IMR-90 (cell line): ENCODE measurements at regions not wholly inside any gene's neighbourhood (a gene's known extent, or its start where the extent isn't known, plus 50 kb on each side); places are given as distances from the start of the nearest gene placed in this dataset.

Experiments used
- ATAC-seq: fragments of 200-7000 bp; cut with Tn5 transposase; 2 replicates; pipeline ENCODE4 v1.9.1; 2020; ENCODE audit warnings: low read depth, mild to moderate bottlenecking, moderate library complexity
- BruUV-seq: library from RNA; stranded (reverse); fragments of 400-500 nt; replicated peaks from 2 replicates; lab custom pipeline; 2021; lab: Mats Ljungman, UMichigan
- CTCF ChIA-PET: fragments of 300-600 bp; formaldehyde crosslinking; extraction: SDS; loops from one replicate; lab custom pipeline; 2021; ENCODE audit warnings: antibody characterized with exemption; lab: Yijun Ruan, JAX
- POLR2A ChIA-PET: fragments of 300-600 bp; sonication (Branson Sonifier 250); formaldehyde crosslinking; loops from one replicate; lab custom pipeline; 2022; ENCODE audit warnings: antibody characterized with exemption; ENCODE audit not compliant: unreplicated experiment; lab: Charles Lee
- DNase-seq: peaks from one replicate; pipeline ENCODE4 v3.0.0; 2013
- H2AFZ ChIP-seq: replicated peaks from 2 replicates; pipeline ENCODE3; 2013; ENCODE audit warnings: low read length, mild to moderate bottlenecking; ENCODE audit not compliant: poor library complexity
- H2AK5ac ChIP-seq: 2 replicates; pipeline ENCODE4 v1.6.1; 2013; ENCODE audit warnings: low read depth, low read length, inconsistent platforms
- H2AK9ac ChIP-seq: replicated peaks from 2 replicates; pipeline ENCODE3; 2013; ENCODE audit warnings: mild to moderate bottlenecking, low read depth, low read length, moderate library complexity; ENCODE audit not compliant: poor library complexity
- H2BK120ac ChIP-seq: 2 replicates; pipeline ENCODE4 v1.6.1; 2013; ENCODE audit warnings: low read depth, low read length, inconsistent platforms
- H2BK15ac ChIP-seq: 3 replicates; pipeline ENCODE4 v1.6.1; 2013; ENCODE audit warnings: low read depth, low read length, inconsistent platforms
- H2BK20ac ChIP-seq: 2 replicates; pipeline ENCODE4 v1.6.1; 2013; ENCODE audit warnings: low read depth, mild to moderate bottlenecking, inconsistent platforms, low read length, moderate library complexity
- H2BK5ac ChIP-seq: 2 replicates; pipeline ENCODE4 v1.6.1; 2013; ENCODE audit warnings: mild to moderate bottlenecking, low read depth, low read length, inconsistent platforms; ENCODE audit not compliant: poor library complexity, severe bottlenecking
- H3K14ac ChIP-seq: replicated peaks from 2 replicates; pipeline ENCODE4 v1.6.1; 2013; ENCODE audit warnings: low read depth, low read length, inconsistent platforms
- H3K18ac ChIP-seq: 2 replicates; pipeline ENCODE4 v1.6.1; 2013; ENCODE audit warnings: low read depth, low read length, control low read depth
- H3K23ac ChIP-seq: 2 replicates; pipeline ENCODE4 v1.6.1; 2013; ENCODE audit warnings: low read depth, low read length, inconsistent platforms
- H3K27ac ChIP-seq: 2 replicates; pipeline ENCODE4 v1.5.1; 2013; ENCODE audit warnings: mild to moderate bottlenecking, control low read depth, low read length; ENCODE audit not compliant: insufficient read depth
- H3K27me3 ChIP-seq: 2 replicates; pipeline ENCODE4 v1.6.1; 2013; ENCODE audit warnings: low read length; ENCODE audit not compliant: control insufficient read depth, insufficient read depth
- H3K36me3 ChIP-seq: 2 replicates; pipeline ENCODE4 v1.6.1; 2013; ENCODE audit warnings: low read length, mixed read lengths; ENCODE audit not compliant: control insufficient read depth, insufficient read depth
- H3K4ac ChIP-seq: 2 replicates; pipeline ENCODE4 v1.6.1; 2013; ENCODE audit warnings: low read depth, low read length, inconsistent platforms
- H3K4me1 ChIP-seq: 2 replicates; pipeline ENCODE4 v1.6.1; 2013; ENCODE audit warnings: low read length, mixed read lengths; ENCODE audit not compliant: control insufficient read depth, insufficient read depth
- H3K4me2 ChIP-seq: 2 replicates; pipeline ENCODE4 v1.6.1; 2013; ENCODE audit warnings: low read depth, mild to moderate bottlenecking, control low read depth, low read length, moderate library complexity
- H3K4me3 ChIP-seq: 2 replicates; pipeline ENCODE4 v1.5.1; 2013; ENCODE audit warnings: low read depth, mild to moderate bottlenecking, control low read depth, low read length, moderate library complexity; ENCODE audit not compliant: insufficient read depth
- H3K56ac ChIP-seq: 2 replicates; pipeline ENCODE4 v1.6.1; 2013; ENCODE audit warnings: low read length, inconsistent platforms; ENCODE audit not compliant: insufficient read depth; ENCODE audit errors: extremely low read depth
- H3K79me1 ChIP-seq, 2 experiments: 2 replicates each; pipeline ENCODE4 v1.6.1; 2013; ENCODE audit warnings: low read length in 2 of 2, inconsistent platforms in 1 of 2, low read depth in 1 of 2
- H3K9ac ChIP-seq: 2 replicates; pipeline ENCODE4 v1.6.1; 2013; ENCODE audit warnings: low read depth, low read length, control low read depth
- H3K9me1 ChIP-seq: 2 replicates; pipeline ENCODE4 v1.6.1; 2013; ENCODE audit warnings: low read length, inconsistent platforms; ENCODE audit not compliant: insufficient read depth
- H3K9me3 ChIP-seq: 2 replicates; pipeline ENCODE4 v1.6.1; 2013; ENCODE audit warnings: low read length; ENCODE audit not compliant: control insufficient read depth, insufficient read depth
- H4K20me1 ChIP-seq: 2 replicates; pipeline ENCODE4 v1.6.1; 2013; ENCODE audit warnings: low read length, inconsistent platforms; ENCODE audit not compliant: insufficient read depth
- H4K5ac ChIP-seq: 2 replicates; pipeline ENCODE4 v1.6.1; 2013; ENCODE audit warnings: mild to moderate bottlenecking, low read depth, low read length, control low read depth
- H4K8ac ChIP-seq, 2 experiments: 2 replicates each; pipeline ENCODE4 v1.6.1; 2013; ENCODE audit warnings: low read depth in 2 of 2, low read length in 2 of 2, control low read depth in 1 of 2, inconsistent platforms in 1 of 2
- H4K91ac ChIP-seq: 2 replicates; pipeline ENCODE4 v1.6.1; 2013; ENCODE audit warnings: low read depth, low read length, inconsistent platforms; ENCODE audit not compliant: insufficient read depth
- CEBPB ChIP-seq: IDR thresholded peaks from 2 replicates; pipeline ENCODE4 v1.6.1; 2012; ENCODE audit warnings: low read depth, low read length, improper control_type of control experiment
- MAFK ChIP-seq: IDR thresholded peaks from 2 replicates; pipeline ENCODE4 v1.6.1; 2012; ENCODE audit warnings: low read depth, low read length, improper control_type of control experiment
- whole genome bisulfite sequencing, 2 experiments: methylation state at CpG; one replicate each; pipeline versions ENCODE4 v1.1.5 to v1.1.7; 2013; ENCODE audit warnings: missing lambda C conversion rate in 2 of 2; ENCODE audit not compliant: insufficient read length in 1 of 2; ENCODE audit errors: extremely low coverage in 2 of 2; 5-methylcytosine and 5-hydroxymethylcytosine counted together
- dilution Hi-C: fragments of 300-500 bp; cut with HindIII; formaldehyde crosslinking; loops from one replicate; pipeline ENCODE4 v1.14.3; 2018; ENCODE audit warnings: low sequenced_read_pairs; ENCODE audit not compliant: unreplicated experiment
- in situ Hi-C: fragments of 300-500 bp; cut with MboI; formaldehyde crosslinking; loops from 3 replicates; pipeline ENCODE4 v1.14.3; 2019; ENCODE audit warnings: low sequenced_read_pairs, inconsistent platforms, mixed read lengths
- intact Hi-C: fragments of 100-400 bp; cut with micrococcal nuclease; formaldehyde crosslinking; loops from 2 replicates; pipeline ENCODE4 v1.10.0; 2022

DNA sequence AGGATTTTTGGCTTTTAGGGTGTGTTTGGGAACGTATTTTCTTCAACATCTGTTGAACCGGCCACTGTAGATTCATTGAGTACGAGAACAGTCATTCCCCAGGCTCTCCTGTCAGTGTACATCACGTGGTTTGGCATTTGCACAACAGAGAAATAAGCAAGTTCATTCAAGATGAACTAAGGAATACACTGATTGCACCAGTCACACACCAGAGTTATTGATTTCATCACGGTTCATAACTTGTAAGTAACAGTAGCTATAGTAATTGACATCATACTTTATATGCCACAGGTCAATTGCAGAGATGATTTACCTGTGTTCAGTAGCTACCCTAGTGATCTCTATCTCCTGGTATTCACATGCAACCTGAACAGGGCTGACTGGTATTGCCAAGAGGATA, 90.7 kb upstream of the ETS2 start:
- Histone ChIP-seq H3K9me3 (no peaks in the 10 kb centered on the region), H4K91ac (no peak overlapping the region), H2BK120ac (no peak overlapping the region), H2BK20ac (no peak overlapping the region), H3K27me3 (peaks cover 45% of the 10 kb centered on the region), H2BK15ac (no peak overlapping the region), H3K56ac (no peak overlapping the region), H2BK5ac (no peak overlapping the region), H2AK9ac (no peak overlapping the region), H3K14ac (no peak overlapping the region), H3K18ac (no peak overlapping the region), H3K4ac (no peak overlapping the region), H4K8ac (no peak overlapping the region), H3K4me2 (no peak overlapping the region), H3K9ac (no peak overlapping the region), H3K4me3 (no peak overlapping the region), H4K20me1 (no peaks in the 10 kb centered on the region), H3K9me1 (no peaks in the 10 kb centered on the region), H3K36me3 (no peaks in the 10 kb centered on the region), H3K27ac (no peak overlapping the region), H4K5ac (no peak overlapping the region), H2AFZ (no peak overlapping the region), H2AK5ac (no peak overlapping the region), H3K23ac (no peak overlapping the region), H3K79me1 (no peaks in the 10 kb centered on the region), H3K4me1 (no peaks in the 10 kb centered on the region)
- intact Hi-C loops, result loop anchor here (5.0 kb wide), 1 partner anchor 208 kb away; no protein-coding TSS in a partner anchor
- in situ Hi-C loops, result loop anchor here (10.0 kb wide), 1 partner anchor 190 kb away; no protein-coding TSS in a partner anchor
- dilution Hi-C loops, result no loop called here
- no TSS peak for BruUV-seq
- DNase-seq, result no peak
- no CpG with 5 or more reads among the region's 5 CpGs for WGBS, 2 experiments
- TF ChIP-seq MAFK (no peak), CEBPB (no peak)
- ChIA-PET POLR2A (no interaction called here), CTCF (no interaction called here)
- no peak for ATAC-seq
